HCT116 (cell line): ENCODE measurements at regions not wholly inside any gene's neighbourhood (a gene's known extent, or its start where the extent isn't known, plus 50 kb on each side); places are given as distances from the start of the nearest gene placed in this dataset.

Experiments used
- ATAC-seq: fragments of 200-7000 bp; cut with Tn5 transposase; 2 replicates; pipeline ENCODE4 v1.9.1; 2020; ENCODE audit warnings: mild to moderate bottlenecking, moderate library complexity
- BruUV-seq: library from RNA; stranded (reverse); fragments of 400-500 nt; replicated peaks from 2 replicates; lab custom pipeline; 2021; lab: Mats Ljungman, UMichigan
- CTCF ChIA-PET: fragments of 300-600 bp; sonication (Branson Sonifier 250); formaldehyde crosslinking; loops from one replicate; lab custom pipeline; 2021; ENCODE audit warnings: antibody characterized with exemption; lab: Charles Lee
- POLR2A ChIA-PET: fragments of 300-600, 350-600 bp; sonication (Branson Sonifier 250); formaldehyde crosslinking; loops from one replicate; lab custom pipeline; 2021; ENCODE audit warnings: antibody characterized with exemption; lab: Charles Lee
- RAD21 ChIA-PET, 2 experiments: fragments of 300-600 bp; sonication (Branson Sonifier 250); formaldehyde crosslinking; loops; one replicate each; lab custom pipeline; 2023; ENCODE audit warnings: low total read pairs in 2 of 2; ENCODE audit not compliant: uncharacterized antibody in 2 of 2, unreplicated experiment in 2 of 2, low non-redundant PET in 1 of 2; lab: Charles Lee
- DNase-seq: peaks from one replicate; pipeline ENCODE4 v3.0.0-alpha.2; 2010; ENCODE audit warnings: low read depth, low spot score
- H2AFZ ChIP-seq: fragments of 200-600 bp; shearing (Covaris generic), sonication (generic); 2 replicates; pipeline ENCODE4 v1.6.1; 2017; ENCODE audit warnings: low read depth, mixed run types, mixed read lengths, antibody characterized with exemption, low read length; ENCODE audit not compliant: poor library complexity, severe bottlenecking
- H3K27ac ChIP-seq: 2 replicates; pipeline ENCODE4 v1.5.1; 2012; ENCODE audit warnings: low read depth, low read length
- H3K27me3 ChIP-seq: fragments of 200-600 bp; sonication (generic); 2 replicates; pipeline ENCODE4 v1.6.1; 2016; ENCODE audit warnings: mixed run types, low read length, mixed read lengths; ENCODE audit not compliant: insufficient read depth
- H3K36me3 ChIP-seq, 2 experiments: fragments of 200-500 bp in 1 of 2; fragments of 200-600 bp in 1 of 2; sonication (Bioruptor generic) in 1 of 2; sonication (generic) in 1 of 2; 2 replicates each; pipeline versions ENCODE4 v1.5.1 to v1.6.1; 2014 to 2016; ENCODE audit warnings: low read length in 2 of 2, inconsistent platforms in 1 of 2, mixed read lengths in 1 of 2, mixed run types in 1 of 2; ENCODE audit not compliant: insufficient read depth in 2 of 2, control insufficient read depth in 1 of 2
- H3K4me1 ChIP-seq, 2 experiments: fragments of 200-600 bp in 1 of 2; sonication (generic) in 1 of 2; 2 replicates each; pipeline versions ENCODE4 v1.5.1 to v1.6.1; 2012 to 2017; ENCODE audit warnings: low read length in 2 of 2, inconsistent platforms in 1 of 2, mild to moderate bottlenecking in 1 of 2, mixed read lengths in 1 of 2, mixed run types in 1 of 2, moderate library complexity in 1 of 2; ENCODE audit not compliant: insufficient read depth in 2 of 2, control insufficient read depth in 1 of 2
- H3K4me2 ChIP-seq: fragments of 200-600 bp; sonication (generic); 2 replicates; pipeline ENCODE4 v1.6.1; 2017; ENCODE audit warnings: mixed run types, low read length, mixed read lengths
- H3K4me3 ChIP-seq, 2 experiments: fragments of 200-600 bp in 1 of 2; sonication (generic) in 1 of 2; replicated peaks in 1 of 2; 2 replicates each; pipeline ENCODE4 v1.5.1; 2011 to 2016; ENCODE audit warnings: low read length in 2 of 2, control low read depth in 1 of 2, low read depth in 1 of 2, mild to moderate bottlenecking in 1 of 2, mixed read lengths in 1 of 2, mixed run types in 1 of 2
- H3K79me2 ChIP-seq: fragments of 200-600 bp; sonication (generic); 2 replicates; pipeline ENCODE4 v1.6.1; 2017; ENCODE audit warnings: mild to moderate bottlenecking, mixed run types, low read length, moderate library complexity, mixed read lengths; ENCODE audit not compliant: insufficient read depth
- H3K9ac ChIP-seq: fragments of 200-600 bp; sonication (generic); 2 replicates; pipeline ENCODE4 v1.6.1; 2016; ENCODE audit warnings: low read length, mixed read lengths
- H3K9me2 ChIP-seq: fragments of 200-600 bp; sonication (generic), shearing (Covaris generic); 2 replicates; pipeline ENCODE4 v1.6.1; 2017; ENCODE audit warnings: mixed run types, mild to moderate bottlenecking, moderate library complexity; ENCODE audit not compliant: insufficient read depth
- H3K9me3 ChIP-seq, 2 experiments: fragments of 200-500 bp in 1 of 2; fragments of 200-600 bp in 1 of 2; sonication (Bioruptor generic) in 1 of 2; sonication (generic) in 1 of 2; 2 replicates each; pipeline ENCODE4 v1.6.1; 2014 to 2017; ENCODE audit warnings: low read length in 2 of 2, mixed read lengths in 2 of 2, inconsistent platforms in 1 of 2, low read depth in 1 of 2, mild to moderate bottlenecking in 1 of 2, mixed run types in 1 of 2, moderate library complexity in 1 of 2; ENCODE audit not compliant: control insufficient read depth in 1 of 2, insufficient read depth in 1 of 2
- H4K20me1 ChIP-seq: fragments of 200-600 bp; sonication (generic), shearing (Covaris generic); 2 replicates; pipeline ENCODE4 v1.6.1; 2017; ENCODE audit warnings: mixed run types, mild to moderate bottlenecking, moderate library complexity; ENCODE audit not compliant: insufficient read depth
- CBX3 ChIP-seq: IDR thresholded peaks from 2 replicates; pipeline ENCODE4 v1.6.1; 2012; ENCODE audit warnings: low read depth
- CEBPB ChIP-seq: IDR thresholded peaks from 2 replicates; pipeline ENCODE4 v1.6.1; 2012; ENCODE audit warnings: low read depth
- EGR1 ChIP-seq: IDR thresholded peaks from 2 replicates; pipeline ENCODE4 v1.6.1; 2012; ENCODE audit warnings: low read depth
- ELF1 ChIP-seq: IDR thresholded peaks from 2 replicates; pipeline ENCODE4 v1.6.1; 2012; ENCODE audit warnings: low read depth, borderline replicate concordance
- EZH2 ChIP-seq: fragments of 200-600 bp; sonication (generic); IDR thresholded peaks from 2 replicates; pipeline ENCODE4 v1.6.1; 2017; ENCODE audit warnings: antibody characterized with exemption, mixed run types
- EZH2phosphoT487 ChIP-seq: fragments of 200-600 bp; IDR thresholded peaks from 2 replicates; pipeline ENCODE4 v1.6.1; 2018; ENCODE audit warnings: antibody characterized with exemption, borderline replicate concordance
- FOSL1 ChIP-seq: IDR thresholded peaks from 2 replicates; pipeline ENCODE4 v1.6.1; 2012; ENCODE audit warnings: low read depth
- JUND ChIP-seq: IDR thresholded peaks from 2 replicates; pipeline ENCODE4 v1.6.1; 2012
- POLR2AphosphoS5 ChIP-seq: IDR thresholded peaks from 2 replicates; pipeline ENCODE4 v1.6.1; 2011; ENCODE audit warnings: mild to moderate bottlenecking, low read depth, low read length, moderate library complexity
- RAD21 ChIP-seq: IDR thresholded peaks from 2 replicates; pipeline ENCODE4 v1.6.1; 2012; ENCODE audit warnings: low read depth, mild to moderate bottlenecking
- SP1 ChIP-seq: IDR thresholded peaks from 2 replicates; pipeline ENCODE4 v1.6.1; 2012; ENCODE audit warnings: low read depth
- SRF ChIP-seq: IDR thresholded peaks from 2 replicates; pipeline ENCODE4 v1.6.1; 2012; ENCODE audit warnings: low read depth
- TCF7L2 ChIP-seq: IDR thresholded peaks from 2 replicates; pipeline ENCODE4 v1.7.0; 2011; ENCODE audit warnings: borderline replicate concordance, inconsistent platforms; ENCODE audit not compliant: insufficient read depth, insufficient read length; ENCODE audit errors: extremely low read depth
- ZFX ChIP-seq: fragments of 450-650 bp; IDR thresholded peaks from 2 replicates; pipeline ENCODE4 v1.6.1; 2017
- ZNF274 ChIP-seq: fragments of 200-500 bp; sonication (Bioruptor generic); IDR thresholded peaks from 2 replicates; pipeline ENCODE4 v1.6.1; 2014; ENCODE audit warnings: mild to moderate bottlenecking, low read depth, low read length, inconsistent platforms
- intact Hi-C: fragments of 100-400 bp; cut with micrococcal nuclease; formaldehyde crosslinking; loops from 2 replicates; pipeline ENCODE4 v1.10.0; 2022
- TF ChIP-seq, protein P1 (sequence below), 3 experiments: fragments of 200-600 bp in 1 of 3; sonication (generic) in 1 of 3; IDR thresholded peaks in 2 of 3; conservative IDR thresholded peaks in 1 of 3; 2 replicates each; pipeline ENCODE4 v1.5.1; 2012 to 2017; ENCODE audit warnings: low read depth in 2 of 3, low read length in 2 of 3, antibody characterized with exemption in 1 of 3, borderline replicate concordance in 1 of 3, control low read depth in 1 of 3, mild to moderate bottlenecking in 1 of 3, mixed read lengths in 1 of 3, mixed run types in 1 of 3, moderate library complexity in 1 of 3; ENCODE audit not compliant: insufficient read depth in 1 of 3
- TF ChIP-seq, protein P2 (sequence below): IDR thresholded peaks from 2 replicates; pipeline ENCODE4 v1.6.1; 2012
- TF ChIP-seq, protein P3 (sequence below): IDR thresholded peaks from 2 replicates; pipeline ENCODE4 v1.6.1; 2011; ENCODE audit warnings: mild to moderate bottlenecking, low read length, moderate library complexity; ENCODE audit not compliant: insufficient replicate concordance; ENCODE audit errors: extremely low read depth

DNA sequence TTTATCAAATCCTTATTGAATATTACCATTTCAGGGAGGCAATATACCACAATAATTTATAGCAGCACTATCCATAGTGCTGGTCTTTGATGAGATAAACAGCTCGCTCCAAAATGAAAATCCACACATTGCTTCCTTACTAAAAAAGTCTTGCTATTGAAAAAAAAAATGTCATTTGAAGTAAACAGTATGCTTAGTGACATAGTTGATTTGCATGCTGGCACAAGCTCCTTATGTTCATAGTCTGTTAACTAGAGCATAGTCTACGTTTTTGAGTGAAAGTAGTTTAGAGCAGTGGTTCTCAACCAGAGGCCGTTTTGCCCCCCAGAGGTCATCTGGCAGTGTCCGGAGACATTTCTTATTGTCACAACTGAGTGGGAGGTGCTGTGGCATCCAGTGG lies 249.4 kb upstream of the PDZRN3 start:
- intact Hi-C loops: no loop called here

More for the DNA sequence above, 249.4 kb upstream of the PDZRN3 start:
- Histone ChIP-seq H3K9me3 (peaks cover 4 to 17% of the 10 kb centered on the region in 2 experiments; a peak in 2 of 4 replicates), H3K27ac (no peak overlapping the region), H3K27me3 (no peaks in the 10 kb centered on the region), H3K36me3 (no peaks in the 10 kb centered on the region), H3K4me3 (no peak overlapping the region), H3K9me2 (no peaks in the 10 kb centered on the region), H2AFZ (no peak overlapping the region), H3K9ac (no peak overlapping the region), H3K4me1 (no peaks in the 10 kb centered on the region), H3K79me2 (no peaks in the 10 kb centered on the region), H4K20me1 (no peaks in the 10 kb centered on the region), H3K4me2 (no peak overlapping the region)
- no TSS peak for BruUV-seq
- DNase-seq (no peak), ATAC-seq (no peak)
- RAD21 ChIA-PET: no interaction called here
- CTCF ChIA-PET: no interaction called here
- POLR2A ChIA-PET: no interaction called here
- TF ChIP-seq EZH2phosphoT487 (no peak), RAD21 (no peak), ZFX (no peak), CEBPB (no peak), SRF (no peak), CBX3 (no peak), ZNF274 (no peak), SP1 (no peak), EGR1 (no peak), FOSL1 (no peak), EZH2 (no peak), POLR2AphosphoS5 (no peak), TCF7L2 (no peak), JUND (no peak), ELF1 (no peak)
- TF ChIP-seq, protein P1, sequence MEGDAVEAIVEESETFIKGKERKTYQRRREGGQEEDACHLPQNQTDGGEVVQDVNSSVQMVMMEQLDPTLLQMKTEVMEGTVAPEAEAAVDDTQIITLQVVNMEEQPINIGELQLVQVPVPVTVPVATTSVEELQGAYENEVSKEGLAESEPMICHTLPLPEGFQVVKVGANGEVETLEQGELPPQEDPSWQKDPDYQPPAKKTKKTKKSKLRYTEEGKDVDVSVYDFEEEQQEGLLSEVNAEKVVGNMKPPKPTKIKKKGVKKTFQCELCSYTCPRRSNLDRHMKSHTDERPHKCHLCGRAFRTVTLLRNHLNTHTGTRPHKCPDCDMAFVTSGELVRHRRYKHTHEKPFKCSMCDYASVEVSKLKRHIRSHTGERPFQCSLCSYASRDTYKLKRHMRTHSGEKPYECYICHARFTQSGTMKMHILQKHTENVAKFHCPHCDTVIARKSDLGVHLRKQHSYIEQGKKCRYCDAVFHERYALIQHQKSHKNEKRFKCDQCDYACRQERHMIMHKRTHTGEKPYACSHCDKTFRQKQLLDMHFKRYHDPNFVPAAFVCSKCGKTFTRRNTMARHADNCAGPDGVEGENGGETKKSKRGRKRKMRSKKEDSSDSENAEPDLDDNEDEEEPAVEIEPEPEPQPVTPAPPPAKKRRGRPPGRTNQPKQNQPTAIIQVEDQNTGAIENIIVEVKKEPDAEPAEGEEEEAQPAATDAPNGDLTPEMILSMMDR (IDR thresholded peaks at IDR 0.05 in 2 of 3, conservative IDR thresholded peaks at IDR 0.05 in 1 of 3; ENCODE audit: borderline replicate concordance in 1 of 3, insufficient read depth in 1 of 3, low read depth in 2 of 3, low read length in 2 of 3): no peak
- TF ChIP-seq, protein P2, sequence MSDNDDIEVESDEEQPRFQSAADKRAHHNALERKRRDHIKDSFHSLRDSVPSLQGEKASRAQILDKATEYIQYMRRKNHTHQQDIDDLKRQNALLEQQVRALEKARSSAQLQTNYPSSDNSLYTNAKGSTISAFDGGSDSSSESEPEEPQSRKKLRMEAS: no peak
- TF ChIP-seq, protein P3, sequence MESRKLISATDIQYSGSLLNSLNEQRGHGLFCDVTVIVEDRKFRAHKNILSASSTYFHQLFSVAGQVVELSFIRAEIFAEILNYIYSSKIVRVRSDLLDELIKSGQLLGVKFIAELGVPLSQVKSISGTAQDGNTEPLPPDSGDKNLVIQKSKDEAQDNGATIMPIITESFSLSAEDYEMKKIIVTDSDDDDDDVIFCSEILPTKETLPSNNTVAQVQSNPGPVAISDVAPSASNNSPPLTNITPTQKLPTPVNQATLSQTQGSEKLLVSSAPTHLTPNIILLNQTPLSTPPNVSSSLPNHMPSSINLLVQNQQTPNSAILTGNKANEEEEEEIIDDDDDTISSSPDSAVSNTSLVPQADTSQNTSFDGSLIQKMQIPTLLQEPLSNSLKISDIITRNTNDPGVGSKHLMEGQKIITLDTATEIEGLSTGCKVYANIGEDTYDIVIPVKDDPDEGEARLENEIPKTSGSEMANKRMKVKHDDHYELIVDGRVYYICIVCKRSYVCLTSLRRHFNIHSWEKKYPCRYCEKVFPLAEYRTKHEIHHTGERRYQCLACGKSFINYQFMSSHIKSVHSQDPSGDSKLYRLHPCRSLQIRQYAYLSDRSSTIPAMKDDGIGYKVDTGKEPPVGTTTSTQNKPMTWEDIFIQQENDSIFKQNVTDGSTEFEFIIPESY: no peak
